ENCODE measurements at regions not wholly inside any gene's neighbourhood (a gene's known extent, or its start where the extent isn't known, plus 50 kb on each side); places are given as distances from the start of the nearest gene placed in this dataset.

GRCh38 chr2:5984946-5985345 is 292.8 kb downstream of the SOX11 start:
- TF ChIP-seq CTCF (IDR thresholded peaks at IDR 0.05): no peak
- TF ChIP-seq POLR2A (IDR thresholded peaks at IDR 0.05): no peak

Measured in Peyer's patch (tissue), 4 donors.